Astrocyte (in vitro differentiated cells and primary cell): ENCODE measurements at regions not wholly inside any gene's neighbourhood (a gene's known extent, or its start where the extent isn't known, plus 50 kb on each side); places are given as distances from the start of the nearest gene placed in this dataset.

ENCODE experiments used
- DNase-seq: peaks from one replicate; pipeline ENCODE4 v3.0.0-alpha.2; 2010; ENCODE audit warnings: low read depth
- FAIRE-seq: peaks from 2 replicates; lab custom pipeline; 2011; peaks lifted over from hg19 to GRCh38; lab: Jason Lieb, UNC
- H2AFZ ChIP-seq: 2 replicates; pipeline ENCODE4 v1.6.0; 2012; ENCODE audit warnings: low read depth, low read length, inconsistent platforms
- H3K27ac ChIP-seq: 2 replicates; pipeline ENCODE4 v1.5.1; 2011; ENCODE audit warnings: low read depth, low read length, inconsistent platforms
- H3K27me3 ChIP-seq: 2 replicates; pipeline ENCODE4 v1.6.0; 2011; ENCODE audit warnings: low read length, inconsistent platforms; ENCODE audit not compliant: insufficient read depth
- H3K36me3 ChIP-seq: 2 replicates; pipeline ENCODE4 v1.5.1; 2011; ENCODE audit warnings: low read length, inconsistent platforms; ENCODE audit not compliant: insufficient read depth
- H3K4me1 ChIP-seq: 2 replicates; pipeline ENCODE4 v1.5.1; 2011; ENCODE audit warnings: low read length, inconsistent platforms; ENCODE audit not compliant: insufficient read depth
- H3K4me2 ChIP-seq: 2 replicates; pipeline ENCODE4 v1.6.0; 2012; ENCODE audit warnings: low read length, inconsistent platforms
- H3K4me3 ChIP-seq: 2 replicates; pipeline ENCODE4 v1.5.1; 2011; ENCODE audit warnings: low read depth, mild to moderate bottlenecking, low read length, inconsistent platforms; ENCODE audit not compliant: insufficient read depth
- H3K79me2 ChIP-seq: 2 replicates; pipeline ENCODE4 v1.6.0; 2012; ENCODE audit warnings: mild to moderate bottlenecking, low read length, inconsistent platforms; ENCODE audit not compliant: insufficient read depth
- H3K9ac ChIP-seq: 2 replicates; pipeline ENCODE4 v1.6.0; 2012; ENCODE audit warnings: mild to moderate bottlenecking, low read length, inconsistent platforms
- H3K9me3 ChIP-seq: 2 replicates; pipeline ENCODE4 v1.5.1; 2012; ENCODE audit warnings: low read depth, mild to moderate bottlenecking, low read length, inconsistent platforms; ENCODE audit not compliant: insufficient read depth
- H4K20me1 ChIP-seq: 2 replicates; pipeline ENCODE4 v1.6.0; 2012; ENCODE audit warnings: low read length, inconsistent platforms; ENCODE audit not compliant: insufficient read depth
- H3K27ac Mint-ChIP-seq: one replicate; pipeline ENCODE4 v1.8.0; 2021; ENCODE audit warnings: mild to moderate bottlenecking, mixed read lengths; ENCODE audit not compliant: unreplicated experiment
- H3K27me3 Mint-ChIP-seq: one replicate; pipeline ENCODE4 v1.8.0; 2021; ENCODE audit warnings: low read depth, mixed read lengths; ENCODE audit not compliant: unreplicated experiment
- H3K36me3 Mint-ChIP-seq: one replicate; pipeline ENCODE4 v1.8.0; 2021; ENCODE audit warnings: low read depth, mixed read lengths; ENCODE audit not compliant: unreplicated experiment
- H3K4me1 Mint-ChIP-seq: one replicate; pipeline ENCODE4 v1.8.0; 2021; ENCODE audit warnings: low read depth, mixed read lengths; ENCODE audit not compliant: unreplicated experiment
- H3K4me3 Mint-ChIP-seq: one replicate; pipeline ENCODE4 v1.8.0; 2021; ENCODE audit warnings: mild to moderate bottlenecking, moderate library complexity, mixed read lengths; ENCODE audit not compliant: unreplicated experiment
- H3K9me3 Mint-ChIP-seq: one replicate; pipeline ENCODE4 v1.8.0; 2021; ENCODE audit warnings: mild to moderate bottlenecking, mixed read lengths; ENCODE audit not compliant: unreplicated experiment
- CTCF ChIP-seq: IDR thresholded peaks from 2 replicates; pipeline ENCODE4 v1.5.1; 2011; ENCODE audit warnings: low read depth, mild to moderate bottlenecking, inconsistent platforms, low read length, moderate library complexity; ENCODE audit not compliant: insufficient read depth
- EZH2 ChIP-seq: IDR thresholded peaks from 2 replicates; pipeline ENCODE4 v1.6.1; 2012; ENCODE audit warnings: mild to moderate bottlenecking, low read length, inconsistent platforms; ENCODE audit not compliant: insufficient read depth

- no peaks in the 10 kb centered on the region for H3K9me3 Mint-ChIP-seq
- no peaks in the 10 kb centered on the region for H3K79me2 ChIP-seq
- H4K20me1 ChIP-seq = no peaks in the 10 kb centered on the region
- DNase-seq = peak; percentile 65
- H2AFZ ChIP-seq = no peak overlapping the region
- no peaks in the 10 kb centered on the region for H3K36me3 ChIP-seq
- H3K27ac Mint-ChIP-seq = peak overlapping the region; percentile 37
- peaks cover 16% of the 10 kb centered on the region for H3K4me1 ChIP-seq
- H3K36me3 Mint-ChIP-seq = peaks cover 3% of the 10 kb centered on the region
- H3K27me3 Mint-ChIP-seq = peaks cover under 1% of the 10 kb centered on the region
- H3K27me3 ChIP-seq = no peaks in the 10 kb centered on the region
- TF ChIP-seq CTCF (no peak), EZH2 (no peak)
- no peak for FAIRE-seq
- H3K4me3 Mint-ChIP-seq = no peak overlapping the region
- H3K27ac ChIP-seq = no peak overlapping the region
- no peak overlapping the region for H3K4me2 ChIP-seq
- no peak overlapping the region for H3K9ac ChIP-seq
- peaks cover 39% of the 10 kb centered on the region for H3K4me1 Mint-ChIP-seq
- no peaks in the 10 kb centered on the region for H3K9me3 ChIP-seq
- no peak overlapping the region for H3K4me3 ChIP-seq
Observed at GRCh38 chr6:25179051-25179778, 100.0 kb upstream of the CARMIL1 start.

GRCh38 chr6:25180630-25181349 lies 98.4 kb upstream of the CARMIL1 start:
- Mint-ChIP-seq H3K27me3 (peaks cover 5% of the 10 kb centered on the region), H3K4me3 (no peak overlapping the region)
- no peak overlapping the region for H2AFZ ChIP-seq

More at GRCh38 chr6:25180630-25181349, 98.4 kb upstream of the CARMIL1 start:
- H3K9me3 Mint-ChIP-seq = no peaks in the 10 kb centered on the region
- peaks cover 29% of the 10 kb centered on the region for H3K4me1 Mint-ChIP-seq
- no peak overlapping the region for H3K4me2 ChIP-seq
- no peak overlapping the region for H3K27ac Mint-ChIP-seq
- no peak overlapping the region for H3K9ac ChIP-seq
- peaks cover under 1% of the 10 kb centered on the region for H3K4me1 ChIP-seq
- peaks cover 3% of the 10 kb centered on the region for H3K36me3 Mint-ChIP-seq
- DNase-seq (no peak), FAIRE-seq (no peak)
- H3K27ac ChIP-seq = no peak overlapping the region
- H4K20me1 ChIP-seq = no peaks in the 10 kb centered on the region
- no peak for TF ChIP-seq CTCF
- TF ChIP-seq EZH2 = no peak
- H3K4me3 ChIP-seq = no peak overlapping the region
- no peaks in the 10 kb centered on the region for H3K79me2 ChIP-seq
- H3K27me3 ChIP-seq = no peaks in the 10 kb centered on the region
- no peaks in the 10 kb centered on the region for H3K9me3 ChIP-seq
- no peaks in the 10 kb centered on the region for H3K36me3 ChIP-seq
